ENCODE measurements at regions not wholly inside any gene's neighbourhood (a gene's known extent, or its start where the extent isn't known, plus 50 kb on each side); places are given as distances from the start of the nearest gene placed in this dataset.

DNA sequence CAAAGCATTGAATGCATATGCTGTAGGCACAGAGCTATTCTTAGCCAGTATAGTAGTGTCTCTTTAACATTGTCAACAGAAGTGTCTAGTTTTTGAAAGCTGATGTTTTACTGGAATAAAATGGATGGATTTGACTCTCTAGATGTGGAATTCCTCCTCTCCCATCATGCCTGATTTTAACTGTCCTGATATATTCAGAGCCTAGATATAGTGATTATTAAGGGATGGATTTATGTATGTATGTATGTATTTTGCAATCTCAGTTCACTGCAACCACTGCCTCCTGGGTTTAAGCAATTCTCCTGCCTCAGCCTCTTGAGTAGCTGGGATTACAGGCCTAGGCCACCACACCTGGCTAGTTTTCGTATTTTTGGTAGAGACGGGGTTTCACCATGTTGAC is 144.8 kb upstream of the NAV3 start:
- Mint-ChIP-seq H3K9me3 (no peaks in the 10 kb centered on the region), H3K27me3 (no peaks in the 10 kb centered on the region), H3K4me3 (no peak overlapping the region), H3K36me3 (ENCODE audit: low read depth) (no peaks in the 10 kb centered on the region), H3K4me1 (no peaks in the 10 kb centered on the region), H3K27ac (no peak overlapping the region)
- DNase-seq (no peak), ATAC-seq (no peak)

DNA sequence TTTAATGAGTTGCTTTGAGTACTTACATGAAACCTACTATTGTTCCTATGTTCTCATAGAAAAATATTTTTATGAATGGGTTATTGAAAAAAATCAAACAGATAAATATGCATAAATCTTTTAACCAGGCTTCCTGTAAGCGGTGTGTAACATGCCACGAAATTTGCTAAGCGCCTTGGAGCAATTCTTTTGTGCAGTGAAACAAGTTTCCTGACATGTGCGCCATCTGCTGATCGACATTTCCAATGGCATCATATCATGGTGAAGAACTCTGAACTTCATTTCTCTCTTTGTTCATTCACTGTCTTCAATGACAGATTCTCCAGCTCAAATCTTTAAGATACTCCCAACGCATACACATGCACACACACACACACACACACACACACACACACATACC is 145.6 kb upstream of the NAV3 start:
- ATAC-seq: no peak
- Mint-ChIP-seq H3K36me3 (ENCODE audit: low read depth) (no peaks in the 10 kb centered on the region), H3K4me3 (no peak overlapping the region), H3K4me1 (no peaks in the 10 kb centered on the region), H3K27me3 (no peaks in the 10 kb centered on the region), H3K9me3 (no peaks in the 10 kb centered on the region), H3K27ac (no peak overlapping the region)
- DNase-seq: no peak

DNA sequence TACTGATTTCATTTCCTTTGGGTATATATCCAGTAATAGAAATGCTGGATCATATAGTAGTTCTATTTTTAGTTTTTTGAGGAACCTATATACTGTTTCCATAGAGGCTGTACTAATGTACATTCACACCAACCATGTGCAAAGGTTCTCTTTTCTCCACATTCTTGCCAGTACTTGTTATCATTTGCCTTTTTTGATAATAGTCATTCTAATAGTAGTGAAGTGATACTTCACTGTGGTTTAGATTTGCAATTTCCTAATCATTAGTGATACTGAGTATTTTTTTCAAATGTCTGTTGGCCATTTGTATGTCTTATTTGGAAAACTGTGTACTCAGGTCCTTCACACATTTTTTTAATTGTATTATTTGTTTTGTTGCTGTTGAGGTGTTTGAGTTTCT is 148.2 kb upstream of the NAV3 start:
- H3K4me1 Mint-ChIP-seq: no peaks in the 10 kb centered on the region
- no peak overlapping the region for H3K27ac Mint-ChIP-seq
- no peak for DNase-seq
- H3K4me3 Mint-ChIP-seq: no peak overlapping the region
- no peaks in the 10 kb centered on the region for H3K36me3 Mint-ChIP-seq (ENCODE audit: low read depth)
- peaks cover 5% of the 10 kb centered on the region for H3K9me3 Mint-ChIP-seq
- no peak for ATAC-seq
- no peaks in the 10 kb centered on the region for H3K27me3 Mint-ChIP-seq

GRCh38 chr12:77681726-77682125 is 149.0 kb upstream of the NAV3 start:
- H3K27ac Mint-ChIP-seq: no peak overlapping the region
- no peaks in the 10 kb centered on the region for H3K4me1 Mint-ChIP-seq
- DNase-seq: no peak
- no peaks in the 10 kb centered on the region for H3K27me3 Mint-ChIP-seq
- H3K36me3 Mint-ChIP-seq (ENCODE audit: low read depth): no peaks in the 10 kb centered on the region
- H3K9me3 Mint-ChIP-seq: peaks cover 5% of the 10 kb centered on the region
- H3K4me3 Mint-ChIP-seq: no peak overlapping the region
- no peak for ATAC-seq

DNA sequence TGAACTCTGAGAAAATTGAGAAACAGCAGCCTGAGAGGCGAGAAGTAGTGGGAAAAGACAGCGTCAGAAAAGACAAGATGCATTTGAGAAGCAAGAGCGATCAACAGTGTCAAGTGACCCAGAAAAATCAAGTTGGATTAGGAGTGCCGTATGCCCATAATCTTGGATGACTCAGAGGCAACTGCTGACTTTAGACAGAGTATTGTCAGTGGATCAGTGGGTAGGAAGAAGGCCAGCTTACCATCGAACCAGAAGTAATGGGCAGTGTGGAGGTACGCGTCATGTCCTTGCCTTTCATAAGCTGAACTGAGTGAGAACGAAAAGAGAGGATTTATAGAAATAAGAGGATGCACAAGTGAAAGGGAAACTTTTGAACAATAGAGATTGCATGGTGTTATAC is 151.0 kb upstream of the NAV3 start:
- Mint-ChIP-seq H3K27me3 (no peaks in the 10 kb centered on the region), H3K36me3 (ENCODE audit: low read depth) (no peaks in the 10 kb centered on the region), H3K9me3 (peaks cover 5% of the 10 kb centered on the region), H3K4me3 (no peak overlapping the region), H3K4me1 (no peaks in the 10 kb centered on the region), H3K27ac (no peak overlapping the region)
- ATAC-seq (no peak), DNase-seq (no peak)

DNA sequence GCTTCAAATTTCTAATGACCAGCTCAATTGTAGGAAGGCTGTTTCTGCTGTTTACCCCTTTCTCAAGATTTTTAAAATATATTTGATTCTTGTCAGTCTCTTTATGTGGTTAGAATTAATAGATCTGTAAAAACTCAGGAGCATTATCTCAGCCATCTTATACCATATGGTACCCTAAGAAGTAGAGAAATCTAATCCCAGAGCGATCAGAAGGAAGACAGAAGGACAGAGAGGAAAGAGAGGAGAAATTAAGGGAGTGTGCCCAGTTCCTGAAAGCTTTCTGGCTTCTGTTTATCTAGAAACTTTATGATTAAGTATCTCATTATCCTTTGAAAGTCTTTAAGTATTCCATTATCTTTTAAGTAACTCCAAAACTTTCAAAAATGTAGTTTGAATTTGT is 152.1 kb upstream of the NAV3 start:
- no peak for DNase-seq
- H3K4me1 Mint-ChIP-seq: no peaks in the 10 kb centered on the region
- H3K4me3 Mint-ChIP-seq: no peak overlapping the region
- no peaks in the 10 kb centered on the region for H3K36me3 Mint-ChIP-seq (ENCODE audit: low read depth)
- no peaks in the 10 kb centered on the region for H3K27me3 Mint-ChIP-seq
- H3K9me3 Mint-ChIP-seq: peaks cover 5% of the 10 kb centered on the region
- no peak for ATAC-seq
- no peak overlapping the region for H3K27ac Mint-ChIP-seq

GRCh38 chr12:77667101-77667500 is 163.6 kb upstream of the NAV3 start:
- Mint-ChIP-seq H3K27me3 (no peaks in the 10 kb centered on the region), H3K9me3 (no peaks in the 10 kb centered on the region), H3K4me1 (no peaks in the 10 kb centered on the region), H3K36me3 (ENCODE audit: low read depth) (no peaks in the 10 kb centered on the region), H3K4me3 (no peak overlapping the region), H3K27ac (no peak overlapping the region)
- no peak for DNase-seq
- ATAC-seq: no peak

DNA sequence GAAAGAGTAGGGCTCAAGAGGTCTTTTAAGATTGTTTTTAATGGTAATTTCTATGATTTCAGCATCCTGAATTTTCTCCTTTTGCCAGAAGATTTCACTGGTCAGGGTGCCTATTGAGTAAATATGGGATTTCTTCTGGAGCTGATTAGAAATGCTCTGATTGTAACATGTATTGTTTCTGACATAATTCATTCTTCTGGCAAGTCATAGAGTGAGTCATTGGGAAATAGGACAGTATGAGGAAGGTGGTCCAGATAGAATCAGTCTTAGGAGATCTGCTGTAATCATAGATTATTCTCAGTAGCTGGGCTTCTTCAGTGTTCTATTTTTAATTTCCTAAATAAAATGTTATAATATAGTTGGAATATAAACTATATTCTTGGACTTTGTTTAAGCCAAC is 182.0 kb upstream of the NAV3 start:
- Mint-ChIP-seq H3K4me1 (no peaks in the 10 kb centered on the region), H3K27ac (no peak overlapping the region), H3K36me3 (ENCODE audit: low read depth) (no peaks in the 10 kb centered on the region), H3K27me3 (no peaks in the 10 kb centered on the region), H3K4me3 (no peak overlapping the region), H3K9me3 (no peaks in the 10 kb centered on the region)
- DNase-seq (no peak), ATAC-seq (no peak)

GRCh38 chr12:77645966-77646598 is 184.6 kb upstream of the NAV3 start:
- H3K9me3 Mint-ChIP-seq: no peaks in the 10 kb centered on the region
- ATAC-seq: no peak
- H3K4me3 Mint-ChIP-seq: no peak overlapping the region
- no peaks in the 10 kb centered on the region for H3K36me3 Mint-ChIP-seq (ENCODE audit: low read depth)
- no peak for DNase-seq
- no peak overlapping the region for H3K27ac Mint-ChIP-seq
- H3K27me3 Mint-ChIP-seq: no peaks in the 10 kb centered on the region
- H3K4me1 Mint-ChIP-seq: no peaks in the 10 kb centered on the region

DNA sequence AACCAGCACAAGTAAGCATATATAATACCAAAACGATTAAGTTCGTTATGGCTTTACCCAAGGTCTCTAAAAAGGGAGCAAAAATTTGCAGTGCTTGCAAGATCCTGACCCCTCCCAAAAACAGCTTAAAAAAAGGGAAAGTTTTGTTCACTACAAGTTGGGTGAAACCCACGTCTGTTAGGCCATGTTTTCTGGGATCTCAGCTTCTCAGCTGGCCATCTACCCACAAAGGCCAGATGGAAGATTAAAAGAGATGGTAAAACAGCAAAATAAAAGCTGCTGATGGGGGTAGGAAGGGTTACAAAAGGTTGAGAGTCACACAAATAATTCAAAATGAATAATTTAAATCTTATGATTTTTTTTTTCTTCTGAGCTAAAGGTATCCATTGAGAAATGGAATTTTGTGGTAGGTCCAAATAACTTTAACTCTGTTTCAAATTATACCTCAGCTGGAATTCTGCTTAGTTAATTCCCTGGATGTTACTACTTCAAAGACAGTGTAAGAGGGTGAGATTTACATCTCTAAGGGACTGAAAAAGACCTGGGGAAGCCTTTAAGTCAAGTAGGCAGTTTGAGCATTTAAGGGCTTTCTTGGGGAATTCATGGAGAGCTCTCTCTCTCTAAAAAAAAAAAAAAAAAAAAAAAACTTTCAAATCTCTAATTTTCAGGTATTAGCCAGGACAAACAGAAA is 185.6 kb upstream of the NAV3 start:
- H3K36me3 Mint-ChIP-seq (ENCODE audit: low read depth): no peaks in the 10 kb centered on the region
- H3K4me1 Mint-ChIP-seq: no peaks in the 10 kb centered on the region
- no peak for DNase-seq
- H3K9me3 Mint-ChIP-seq: no peaks in the 10 kb centered on the region
- ATAC-seq: no peak
- H3K4me3 Mint-ChIP-seq: no peak overlapping the region
- H3K27me3 Mint-ChIP-seq: no peaks in the 10 kb centered on the region
- H3K27ac Mint-ChIP-seq: no peak overlapping the region

DNA sequence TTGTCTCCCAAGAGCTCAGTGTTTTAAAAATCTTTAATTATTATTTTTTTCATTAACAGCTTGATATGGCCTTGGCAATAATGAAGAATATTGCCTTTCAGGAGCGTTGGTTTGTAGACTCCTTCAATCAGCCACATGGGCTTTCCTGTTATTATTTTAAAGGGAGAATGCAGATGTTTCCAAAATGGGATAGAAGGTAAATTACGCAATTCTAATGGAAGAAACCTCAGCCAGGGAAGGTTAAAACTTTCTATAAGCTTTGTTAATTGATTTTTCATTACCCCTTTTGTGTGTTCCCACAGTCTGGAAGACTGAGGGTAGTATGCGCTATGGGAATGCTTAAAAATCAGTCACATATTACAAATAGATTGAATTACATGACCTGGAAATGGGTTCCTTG is 188.4 kb upstream of the NAV3 start:
- H3K36me3 Mint-ChIP-seq (ENCODE audit: low read depth): no peaks in the 10 kb centered on the region
- no peaks in the 10 kb centered on the region for H3K4me1 Mint-ChIP-seq
- ATAC-seq (no peak), DNase-seq (no peak)
- H3K27ac Mint-ChIP-seq: no peak overlapping the region
- no peaks in the 10 kb centered on the region for H3K9me3 Mint-ChIP-seq
- H3K4me3 Mint-ChIP-seq: no peak overlapping the region
- H3K27me3 Mint-ChIP-seq: no peaks in the 10 kb centered on the region

- DNase-seq (no peak), ATAC-seq (no peak)
- Mint-ChIP-seq H3K4me1 (no peaks in the 10 kb centered on the region), H3K36me3 (ENCODE audit: low read depth) (no peaks in the 10 kb centered on the region), H3K27me3 (no peaks in the 10 kb centered on the region), H3K27ac (no peak overlapping the region), H3K9me3 (no peaks in the 10 kb centered on the region), H3K4me3 (no peak overlapping the region)
These were observed 190.3 kb upstream of the NAV3 start for GRCh38 chr12:77640356-77640755.

GRCh38 chr12:77630790-77631445 is 199.8 kb upstream of the NAV3 start:
- no peak for ATAC-seq
- DNase-seq: no peak
- Mint-ChIP-seq H3K36me3 (ENCODE audit: low read depth) (no peaks in the 10 kb centered on the region), H3K4me1 (no peaks in the 10 kb centered on the region), H3K4me3 (no peak overlapping the region), H3K9me3 (peaks cover 8% of the 10 kb centered on the region), H3K27ac (no peak overlapping the region), H3K27me3 (no peaks in the 10 kb centered on the region)

- H3K4me1 Mint-ChIP-seq: no peaks in the 10 kb centered on the region
- H3K9me3 Mint-ChIP-seq: peaks cover 8% of the 10 kb centered on the region
- no peaks in the 10 kb centered on the region for H3K36me3 Mint-ChIP-seq (ENCODE audit: low read depth)
- ATAC-seq (no peak), DNase-seq (no peak)
- no peaks in the 10 kb centered on the region for H3K27me3 Mint-ChIP-seq
- no peak overlapping the region for H3K4me3 Mint-ChIP-seq
- no peak overlapping the region for H3K27ac Mint-ChIP-seq
These were observed 200.3 kb upstream of the NAV3 start for GRCh38 chr12:77630344-77630743.

DNA sequence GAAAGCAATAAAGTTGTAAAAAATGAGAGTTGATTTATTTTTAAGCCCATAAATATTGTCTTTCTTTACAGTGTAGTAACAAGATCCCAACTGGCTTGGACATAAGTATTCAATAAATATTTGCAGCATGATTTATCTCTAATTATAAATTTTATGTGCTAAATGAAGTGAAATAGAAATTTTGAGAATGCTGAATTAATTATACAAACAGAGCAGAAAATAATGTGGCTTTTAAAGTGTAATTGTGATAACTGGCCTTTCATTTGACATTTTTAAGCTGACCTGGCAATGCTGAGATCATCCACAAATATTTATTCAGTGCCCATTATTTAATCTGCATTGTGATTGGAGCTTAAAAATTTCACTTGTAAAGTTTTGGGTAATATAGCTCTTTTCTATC is 201.6 kb upstream of the NAV3 start:
- H3K27ac Mint-ChIP-seq: no peak overlapping the region
- no peak overlapping the region for H3K4me3 Mint-ChIP-seq
- H3K36me3 Mint-ChIP-seq (ENCODE audit: low read depth): no peaks in the 10 kb centered on the region
- peaks cover 16% of the 10 kb centered on the region for H3K9me3 Mint-ChIP-seq
- ATAC-seq (no peak), DNase-seq (no peak)
- H3K27me3 Mint-ChIP-seq: no peaks in the 10 kb centered on the region
- H3K4me1 Mint-ChIP-seq: no peaks in the 10 kb centered on the region
